Adrenal gland (tissue), 9 donors: ENCODE measurements at regions not wholly inside any gene's neighbourhood (a gene's known extent, or its start where the extent isn't known, plus 50 kb on each side); places are given as distances from the start of the nearest gene placed in this dataset.

Source experiments
- DNase-seq, 7 donors: peaks; one replicate each; pipeline ENCODE4 v3.0.0-alpha.2; 2019 to 2020
- H3K27ac ChIP-seq, 5 donors: fragments of 200-600 bp; sonication (generic) in 4 of 5; 1 replicate in 3 of 5; 2 replicates in 2 of 5; pipeline versions ENCODE4 v1.5.1 to v1.8.0; 2016 to 2020; ENCODE audit warnings: mild to moderate bottlenecking in 1 of 5
- H3K27me3 ChIP-seq: fragments of 200-600 bp; 2 replicates; pipeline ENCODE4 v1.8.0; 2021
- H3K36me3 ChIP-seq, 2 donors: fragments of 200-600 bp; replicated peaks in 1 of 2; 1 replicate in 1 of 2; 2 replicates in 1 of 2; pipeline versions ENCODE4 v1.5.1 to v1.8.0; 2018 to 2022
- H3K4me1 ChIP-seq, 2 donors: fragments of 200-600 bp; replicated peaks in 1 of 2; 1 replicate in 1 of 2; 2 replicates in 1 of 2; pipeline versions ENCODE4 v1.5.1 to v1.8.0; 2018 to 2021
- H3K4me3 ChIP-seq, 4 donors: fragments of 200-600 bp; sonication (generic) in 3 of 4; one replicate each; pipeline ENCODE4 v1.5.1; 2016 to 2018
- H3K9me3 ChIP-seq, 3 donors: fragments of 200-600 bp; sonication (generic) in 1 of 3; replicated peaks in 1 of 3; 1 replicate in 2 of 3; 2 replicates in 1 of 3; pipeline versions ENCODE4 v1.5.1 to v1.8.0; 2016 to 2021
- CTCF ChIP-seq, 6 experiments: fragments of 450-650 bp in 4 of 6; fragments of 200-600 bp in 2 of 6; sonication (generic) in 1 of 6; IDR thresholded peaks; 1 replicate in 5 of 6; 2 replicates in 1 of 6; pipeline versions ENCODE4 v1.5.1 to v1.8.0; 2016 to 2021; ENCODE audit warnings: antibody characterized with exemption in 6 of 6, mild to moderate bottlenecking in 2 of 6, moderate library complexity in 1 of 6
- POLR2A ChIP-seq, 2 donors: fragments of 450-650 bp; IDR thresholded peaks; one replicate each; pipeline ENCODE4 v1.6.1; 2017; ENCODE audit warnings: antibody characterized with exemption in 2 of 2, mild to moderate bottlenecking in 2 of 2, moderate library complexity in 1 of 2
- WGBS, 4 donors: extraction: QIAGEN DNeasy Blood & Tissue Kit in 2 of 4; methylation state at CpG; one replicate each; pipeline versions ENCODE4 v1.1.5 to v1.1.7; 2013 to 2017; 5-methylcytosine and 5-hydroxymethylcytosine counted together
- intact Hi-C, 2 donors: fragments of 100-400 bp; cut with DNase I; formaldehyde crosslinking; loops; one replicate each; pipeline versions ENCODE4 v1.14.1 to v1.15.0; 2022 to 2023
- donor health status: healthy with polysubstance abuse.
- donor health status: Bipolar disorder and iron deficiency.
- donor health status: DM: yes; HTN: yes; CAD: no.
- donor health status: DM: no; HTN: no; CAD: no.
- donor health status: DM: no; HTN: no; CAD: no.

GRCh38 chr15:81760686-81761085 is 285.1 kb downstream of the MEX3B start:
- H3K9me3 ChIP-seq, result no peaks in the 10 kb centered on the region
- no peaks in the 10 kb centered on the region for H3K4me1 ChIP-seq
- TF ChIP-seq CTCF (IDR thresholded peaks at IDR 0.05) (no peak), POLR2A (IDR thresholded peaks at IDR 0.05) (no peak)
- no peaks in the 10 kb centered on the region for H3K27me3 ChIP-seq
- H3K27ac ChIP-seq, result no peak overlapping the region
- intact Hi-C loops, result no loop called here
- H3K36me3 ChIP-seq, result no peaks in the 10 kb centered on the region
- no peak overlapping the region for H3K4me3 ChIP-seq
- 87 to 90% (median 89%) methylated on average over 8 of the region's 8 CpGs for WGBS, 4 donors
- DNase-seq, result no peak

- intact Hi-C loops, result no loop called here
- no peaks in the 10 kb centered on the region for H3K9me3 ChIP-seq
- TF ChIP-seq CTCF (IDR thresholded peaks at IDR 0.05), result no peak
- TF ChIP-seq POLR2A (IDR thresholded peaks at IDR 0.05), result no peak
- no peaks in the 10 kb centered on the region for H3K36me3 ChIP-seq
- H3K4me3 ChIP-seq, result no peak overlapping the region
- 24 to 28% (median 27%) methylated on average over 2 of the region's 2 CpGs for WGBS, 4 donors
- DNase-seq, result no peak
- H3K4me1 ChIP-seq, result no peaks in the 10 kb centered on the region
- no peak overlapping the region for H3K27ac ChIP-seq
- H3K27me3 ChIP-seq, result no peaks in the 10 kb centered on the region
Observed at GRCh38 chr15:81758818-81759284, 287.0 kb downstream of the MEX3B start.

- H3K27ac ChIP-seq, result no peak overlapping the region
- H3K27me3 ChIP-seq, result peaks cover 1% of the 10 kb centered on the region
- DNase-seq, result no peak
- peaks cover 0 to 4% of the 10 kb centered on the region in 2 donors for H3K4me1 ChIP-seq
- WGBS, 4 donors, result 59 to 67% (median 67%) methylated on average over 4 of the region's 4 CpGs
- intact Hi-C loops, result no loop called here
- no peak for TF ChIP-seq POLR2A (IDR thresholded peaks at IDR 0.05)
- H3K9me3 ChIP-seq, result no peaks in the 10 kb centered on the region
- H3K4me3 ChIP-seq, result no peak overlapping the region
- no peaks in the 10 kb centered on the region for H3K36me3 ChIP-seq
Observed at GRCh38 chr15:81755626-81756025, 290.2 kb downstream of the MEX3B start.

- no peak for DNase-seq
- no peaks in the 10 kb centered on the region for H3K36me3 ChIP-seq
- H3K4me3 ChIP-seq, result no peak overlapping the region
- no peaks in the 10 kb centered on the region for H3K9me3 ChIP-seq
- 29 to 52% (median 45%) methylated on average over 1 of the region's 1 CpG for WGBS, 4 donors
- peaks cover 11% of the 10 kb centered on the region for H3K27me3 ChIP-seq
- intact Hi-C loops, result no loop called here
- no peak overlapping the region for H3K27ac ChIP-seq
- TF ChIP-seq CTCF (IDR thresholded peaks at IDR 0.05) (no peak), POLR2A (IDR thresholded peaks at IDR 0.05) (no peak)
- peaks cover 0 to 4% of the 10 kb centered on the region in 2 donors for H3K4me1 ChIP-seq
Observed at GRCh38 chr15:81754078-81754477, 291.7 kb downstream of the MEX3B start.

GRCh38 chr15:81752974-81753373 is 292.8 kb downstream of the MEX3B start:
- no peak for TF ChIP-seq CTCF (IDR thresholded peaks at IDR 0.05)
- no peak for TF ChIP-seq POLR2A (IDR thresholded peaks at IDR 0.05)
- 50 to 62% (median 54%) methylated on average over 4 of the region's 4 CpGs for WGBS, 4 donors
- Histone ChIP-seq H3K36me3 (no peaks in the 10 kb centered on the region), H3K9me3 (no peaks in the 10 kb centered on the region), H3K4me1 (peaks cover 0 to 4% of the 10 kb centered on the region in 2 donors), H3K4me3 (no peak overlapping the region), H3K27me3 (peaks cover 11% of the 10 kb centered on the region), H3K27ac (no peak overlapping the region)
- no peak for DNase-seq
- intact Hi-C loops, result no loop called here
